Mucosa of descending colon (tissue), 3 donors: ENCODE measurements at regions not wholly inside any gene's neighbourhood (a gene's known extent, or its start where the extent isn't known, plus 50 kb on each side); places are given as distances from the start of the nearest gene placed in this dataset.

Experiments used
- ATAC-seq: fragments of 200-7000 bp; cut with Tn5 transposase; one replicate; pipeline ENCODE4 v1.9.1; 2020; ENCODE audit warnings: mild to moderate bottlenecking, moderate library complexity
- DNase-seq, 3 donors: peaks; one replicate each; pipeline ENCODE4 v3.0.0-alpha.2; 2020
- H3K36me3 ChIP-seq: fragments of 200-600 bp; one replicate; pipeline ENCODE4 v1.8.0; 2021; ENCODE audit warnings: low read depth, mild to moderate bottlenecking
- H3K4me1 ChIP-seq: fragments of 200-600 bp; one replicate; pipeline ENCODE4 v1.8.0; 2021; ENCODE audit warnings: low read depth, mild to moderate bottlenecking
- H3K4me3 ChIP-seq: fragments of 200-600 bp; one replicate; pipeline ENCODE4 v1.8.0; 2021; ENCODE audit warnings: mild to moderate bottlenecking
- H3K9me3 ChIP-seq: fragments of 200-600 bp; one replicate; pipeline ENCODE4 v1.8.0; 2021; ENCODE audit warnings: mild to moderate bottlenecking
- CTCF ChIP-seq: fragments of 200-600 bp; IDR thresholded peaks from one replicate; pipeline ENCODE4 v1.8.0; 2022; ENCODE audit warnings: antibody characterized with exemption, mild to moderate bottlenecking
- intact Hi-C, 2 donors: fragments of 100-400 bp; cut with DNase I in 1 of 2; cut with micrococcal nuclease in 1 of 2; formaldehyde crosslinking; loops; one replicate each; pipeline versions ENCODE4 v1.11.0 to v1.11.1; 2022; cut with DNase I, micrococcal nuclease
- donor health status: DM: no; HTN: no; CAD: no; lungs with moderate emphysema.
- donor health status: DM: no; HTN: no; CAD: no.
- donor health status: DM: no; HTN: yes; CAD: no.

- no peak for TF ChIP-seq CTCF
- H3K9me3 ChIP-seq: no peaks in the 10 kb centered on the region
- H3K36me3 ChIP-seq: no peaks in the 10 kb centered on the region
- DNase-seq: no peak
- H3K4me3 ChIP-seq: no peak overlapping the region
- no peaks in the 10 kb centered on the region for H3K4me1 ChIP-seq
- ATAC-seq: no peak
- intact Hi-C loops: no loop called here
Measured at GRCh38 chr3:178475062-178475461, 61.2 kb upstream of the KCNMB2 start.

- Histone ChIP-seq H3K4me1 (no peaks in the 10 kb centered on the region), H3K9me3 (no peaks in the 10 kb centered on the region), H3K36me3 (no peaks in the 10 kb centered on the region), H3K4me3 (no peak overlapping the region)
- ATAC-seq (no peak), DNase-seq (no peak)
- TF ChIP-seq CTCF: no peak
- intact Hi-C loops: no loop called here
Measured at GRCh38 chr3:178476886-178477285, 59.4 kb upstream of the KCNMB2 start.

GRCh38 chr3:178479446-178479845 is 56.8 kb upstream of the KCNMB2 start:
- Histone ChIP-seq H3K9me3 (no peaks in the 10 kb centered on the region), H3K4me3 (no peak overlapping the region), H3K36me3 (no peaks in the 10 kb centered on the region), H3K4me1 (no peaks in the 10 kb centered on the region)
- intact Hi-C loops: no loop called here
- DNase-seq (no peak), ATAC-seq (no peak)
- no peak for TF ChIP-seq CTCF

GRCh38 chr3:178479860-178480259 is 56.4 kb upstream of the KCNMB2 start:
- intact Hi-C loops: no loop called here
- no peak overlapping the region for H3K4me3 ChIP-seq
- no peak for ATAC-seq
- no peak for TF ChIP-seq CTCF
- H3K36me3 ChIP-seq: no peaks in the 10 kb centered on the region
- no peaks in the 10 kb centered on the region for H3K9me3 ChIP-seq
- DNase-seq: no peak
- H3K4me1 ChIP-seq: no peaks in the 10 kb centered on the region

GRCh38 chr3:178480274-178480673 is 56.0 kb upstream of the KCNMB2 start:
- intact Hi-C loops: no loop called here
- H3K4me1 ChIP-seq: no peaks in the 10 kb centered on the region
- TF ChIP-seq CTCF: no peak
- H3K36me3 ChIP-seq: no peaks in the 10 kb centered on the region
- ATAC-seq (no peak), DNase-seq (no peak)
- no peak overlapping the region for H3K4me3 ChIP-seq
- no peaks in the 10 kb centered on the region for H3K9me3 ChIP-seq

- no peaks in the 10 kb centered on the region for H3K9me3 ChIP-seq
- DNase-seq: no peak
- no peaks in the 10 kb centered on the region for H3K4me1 ChIP-seq
- no peaks in the 10 kb centered on the region for H3K36me3 ChIP-seq
- no peak for ATAC-seq
- no peak overlapping the region for H3K4me3 ChIP-seq
- intact Hi-C loops: no loop called here
- no peak for TF ChIP-seq CTCF
Measured at GRCh38 chr3:178480795-178481194, 55.4 kb upstream of the KCNMB2 start.
